ENCODE measurements at regions not wholly inside any gene's neighbourhood (a gene's known extent, or its start where the extent isn't known, plus 50 kb on each side); places are given as distances from the start of the nearest gene placed in this dataset.

DNA sequence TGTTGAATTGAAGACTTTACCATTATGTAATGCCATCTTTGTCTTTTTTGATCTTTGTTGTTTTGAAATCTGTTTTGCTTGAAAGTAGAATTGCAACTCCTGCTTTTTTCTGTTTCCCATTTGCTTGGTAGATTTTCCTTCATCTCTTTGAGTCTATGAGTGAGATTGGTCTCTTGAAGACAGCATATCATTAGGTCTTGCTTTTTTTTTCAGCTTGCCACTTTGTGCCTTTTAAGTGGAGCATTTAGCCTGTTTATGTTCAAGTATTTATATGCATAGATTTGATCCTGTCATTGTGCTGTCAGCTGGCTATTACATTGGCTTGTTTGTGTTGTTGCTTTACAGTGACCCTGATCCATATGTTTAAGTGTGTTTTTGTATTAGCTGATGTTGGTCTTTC lies 131.8 kb downstream of the ZIC1 start:
- Histone ChIP-seq H3K9me3 (ENCODE audit: control insufficient read depth, low read length) (no peaks in the 10 kb centered on the region), H3K4me3 (ENCODE audit: low read length) (no peak overlapping the region), H3K9ac (ENCODE audit: extremely low read depth, low read length, poor library complexity, severe bottlenecking) (no peak overlapping the region), H3K36me3 (ENCODE audit: control insufficient read depth, insufficient read depth, low read length) (no peaks in the 10 kb centered on the region), H3K27me3 (ENCODE audit: control insufficient read depth, insufficient read depth, low read length, poor library complexity, severe bottlenecking) (no peaks in the 10 kb centered on the region), H3K4me1 (ENCODE audit: control insufficient read depth, insufficient read depth, low read length) (no peaks in the 10 kb centered on the region), H3K27ac (ENCODE audit: low read depth, low read length) (no peak overlapping the region)
- TF ChIP-seq, protein P1, sequence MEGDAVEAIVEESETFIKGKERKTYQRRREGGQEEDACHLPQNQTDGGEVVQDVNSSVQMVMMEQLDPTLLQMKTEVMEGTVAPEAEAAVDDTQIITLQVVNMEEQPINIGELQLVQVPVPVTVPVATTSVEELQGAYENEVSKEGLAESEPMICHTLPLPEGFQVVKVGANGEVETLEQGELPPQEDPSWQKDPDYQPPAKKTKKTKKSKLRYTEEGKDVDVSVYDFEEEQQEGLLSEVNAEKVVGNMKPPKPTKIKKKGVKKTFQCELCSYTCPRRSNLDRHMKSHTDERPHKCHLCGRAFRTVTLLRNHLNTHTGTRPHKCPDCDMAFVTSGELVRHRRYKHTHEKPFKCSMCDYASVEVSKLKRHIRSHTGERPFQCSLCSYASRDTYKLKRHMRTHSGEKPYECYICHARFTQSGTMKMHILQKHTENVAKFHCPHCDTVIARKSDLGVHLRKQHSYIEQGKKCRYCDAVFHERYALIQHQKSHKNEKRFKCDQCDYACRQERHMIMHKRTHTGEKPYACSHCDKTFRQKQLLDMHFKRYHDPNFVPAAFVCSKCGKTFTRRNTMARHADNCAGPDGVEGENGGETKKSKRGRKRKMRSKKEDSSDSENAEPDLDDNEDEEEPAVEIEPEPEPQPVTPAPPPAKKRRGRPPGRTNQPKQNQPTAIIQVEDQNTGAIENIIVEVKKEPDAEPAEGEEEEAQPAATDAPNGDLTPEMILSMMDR (conservative IDR thresholded peaks at IDR 0.05): no peak
- no peak overlapping the region for H3K4me3 Mint-ChIP-seq
- no peak for DNase-seq
- no peaks in the 10 kb centered on the region for H3K4me1 Mint-ChIP-seq
- H3K9me3 Mint-ChIP-seq: peaks cover 13% of the 10 kb centered on the region
- H3K27me3 Mint-ChIP-seq (ENCODE audit: insufficient read depth): no peaks in the 10 kb centered on the region
- H3K27ac Mint-ChIP-seq: no peak overlapping the region
- H3K36me3 Mint-ChIP-seq (ENCODE audit: low read depth): no peaks in the 10 kb centered on the region

DNA sequence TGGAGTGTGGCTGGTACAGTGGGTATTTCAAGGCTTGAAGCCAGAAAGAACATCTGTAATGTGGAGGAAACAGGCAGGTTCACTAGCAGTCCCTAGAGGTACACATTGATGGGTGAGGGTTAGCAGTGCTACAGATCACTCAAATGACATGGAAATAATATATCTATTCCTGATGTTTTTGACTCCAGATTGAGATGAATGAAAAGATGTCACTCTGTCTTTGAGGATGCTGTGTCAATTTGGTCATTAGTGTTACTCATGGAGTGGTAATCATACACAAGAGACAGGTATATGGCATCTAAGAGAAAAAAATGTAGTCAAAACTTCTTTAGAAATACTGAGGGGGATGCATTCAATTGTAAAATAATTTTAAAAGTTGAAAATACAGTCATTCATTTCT lies 135.1 kb downstream of the ZIC1 start:
- Mint-ChIP-seq H3K4me3 (no peak overlapping the region), H3K27me3 (ENCODE audit: insufficient read depth) (no peaks in the 10 kb centered on the region), H3K36me3 (ENCODE audit: low read depth) (no peaks in the 10 kb centered on the region), H3K27ac (no peak overlapping the region), H3K9me3 (peaks cover 13% of the 10 kb centered on the region), H3K4me1 (no peaks in the 10 kb centered on the region)
- Histone ChIP-seq H3K4me1 (ENCODE audit: control insufficient read depth, insufficient read depth, low read length) (no peaks in the 10 kb centered on the region), H3K27me3 (ENCODE audit: control insufficient read depth, insufficient read depth, low read length, poor library complexity, severe bottlenecking) (no peaks in the 10 kb centered on the region), H3K9ac (ENCODE audit: extremely low read depth, low read length, poor library complexity, severe bottlenecking) (no peak overlapping the region), H3K4me3 (ENCODE audit: low read length) (no peak overlapping the region), H3K36me3 (ENCODE audit: control insufficient read depth, insufficient read depth, low read length) (no peaks in the 10 kb centered on the region), H3K9me3 (ENCODE audit: control insufficient read depth, low read length) (no peaks in the 10 kb centered on the region), H3K27ac (ENCODE audit: low read depth, low read length) (no peak overlapping the region)
- TF ChIP-seq, protein P1 (conservative IDR thresholded peaks at IDR 0.05): no peak
- no peak for DNase-seq

DNA sequence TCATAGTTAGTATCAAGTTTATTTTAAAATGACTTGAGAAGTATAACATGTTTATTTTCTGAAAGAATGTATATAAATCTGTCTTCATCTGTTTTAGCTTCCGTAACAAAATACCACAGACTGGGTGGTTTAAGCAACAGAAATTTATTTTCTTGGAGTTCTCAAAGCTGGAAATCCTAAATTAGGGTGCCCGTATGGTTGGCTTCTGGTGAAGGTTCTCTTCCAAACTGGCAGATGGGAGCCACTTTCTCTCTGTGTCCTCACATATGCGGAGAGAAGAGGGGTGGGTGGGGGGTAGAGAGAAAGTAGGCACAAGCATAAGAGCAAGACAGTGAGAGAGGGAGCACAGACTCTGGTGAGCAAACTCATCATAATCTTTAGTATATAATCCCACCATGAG lies 142.3 kb downstream of the ZIC1 start:
- no peak overlapping the region for H3K27ac ChIP-seq (ENCODE audit: low read depth, low read length)
- TF ChIP-seq, protein P1 (conservative IDR thresholded peaks at IDR 0.05): no peak
- H3K9ac ChIP-seq (ENCODE audit: extremely low read depth, low read length, poor library complexity, severe bottlenecking): no peak overlapping the region
- WGBS, 2 experiments (ENCODE audit: insufficient coverage in 1 of 2, insufficient read length in 1 of 2): 97 to 100% methylated on average over 1 to 2 of the region's 3 CpGs
- no peaks in the 10 kb centered on the region for H3K36me3 ChIP-seq (ENCODE audit: control insufficient read depth, insufficient read depth, low read length)
- no peak for DNase-seq
- no peaks in the 10 kb centered on the region for H3K9me3 Mint-ChIP-seq
- H3K27me3 Mint-ChIP-seq (ENCODE audit: insufficient read depth): no peaks in the 10 kb centered on the region
- no peak overlapping the region for H3K27ac Mint-ChIP-seq
- no peak overlapping the region for H3K4me3 Mint-ChIP-seq
- no peaks in the 10 kb centered on the region for H3K9me3 ChIP-seq (ENCODE audit: control insufficient read depth, low read length)
- H3K27me3 ChIP-seq (ENCODE audit: control insufficient read depth, insufficient read depth, low read length, poor library complexity, severe bottlenecking): no peaks in the 10 kb centered on the region
- H3K4me1 Mint-ChIP-seq: peaks cover 3% of the 10 kb centered on the region
- H3K4me1 ChIP-seq (ENCODE audit: control insufficient read depth, insufficient read depth, low read length): no peaks in the 10 kb centered on the region
- H3K4me3 ChIP-seq (ENCODE audit: low read length): no peak overlapping the region
- H3K36me3 Mint-ChIP-seq (ENCODE audit: low read depth): no peaks in the 10 kb centered on the region
